HK-2 (cell line): ENCODE measurements at regions not wholly inside any gene's neighbourhood (a gene's known extent, or its start where the extent isn't known, plus 50 kb on each side); places are given as distances from the start of the nearest gene placed in this dataset.
"Not testable (repeated sequence)": the region's sequence is repeated elsewhere in the genome, so short reads cannot be mapped to it uniquely, and the experiment has no call there.

Experiments used
- DNase-seq: peaks from one replicate; pipeline ENCODE4 v3.0.0-alpha.2; 2018; ENCODE audit not compliant: unreplicated experiment

GRCh38 chr20:29296256-29297230 is 1960.9 kb upstream of the DEFB115 start:
- no peak for DNase-seq

GRCh38 chr20:29297411-29298270 is 1959.8 kb upstream of the DEFB115 start:
- DNase-seq = no peak

- no peak for DNase-seq
Measured at GRCh38 chr20:29298271-29298590, 1959.2 kb upstream of the DEFB115 start.

- DNase-seq = no peak
Measured at GRCh38 chr20:29298759-29299613, 1958.5 kb upstream of the DEFB115 start.

- DNase-seq = no peak
Measured at GRCh38 chr20:29299811-29300578, 1957.5 kb upstream of the DEFB115 start.

DNA sequence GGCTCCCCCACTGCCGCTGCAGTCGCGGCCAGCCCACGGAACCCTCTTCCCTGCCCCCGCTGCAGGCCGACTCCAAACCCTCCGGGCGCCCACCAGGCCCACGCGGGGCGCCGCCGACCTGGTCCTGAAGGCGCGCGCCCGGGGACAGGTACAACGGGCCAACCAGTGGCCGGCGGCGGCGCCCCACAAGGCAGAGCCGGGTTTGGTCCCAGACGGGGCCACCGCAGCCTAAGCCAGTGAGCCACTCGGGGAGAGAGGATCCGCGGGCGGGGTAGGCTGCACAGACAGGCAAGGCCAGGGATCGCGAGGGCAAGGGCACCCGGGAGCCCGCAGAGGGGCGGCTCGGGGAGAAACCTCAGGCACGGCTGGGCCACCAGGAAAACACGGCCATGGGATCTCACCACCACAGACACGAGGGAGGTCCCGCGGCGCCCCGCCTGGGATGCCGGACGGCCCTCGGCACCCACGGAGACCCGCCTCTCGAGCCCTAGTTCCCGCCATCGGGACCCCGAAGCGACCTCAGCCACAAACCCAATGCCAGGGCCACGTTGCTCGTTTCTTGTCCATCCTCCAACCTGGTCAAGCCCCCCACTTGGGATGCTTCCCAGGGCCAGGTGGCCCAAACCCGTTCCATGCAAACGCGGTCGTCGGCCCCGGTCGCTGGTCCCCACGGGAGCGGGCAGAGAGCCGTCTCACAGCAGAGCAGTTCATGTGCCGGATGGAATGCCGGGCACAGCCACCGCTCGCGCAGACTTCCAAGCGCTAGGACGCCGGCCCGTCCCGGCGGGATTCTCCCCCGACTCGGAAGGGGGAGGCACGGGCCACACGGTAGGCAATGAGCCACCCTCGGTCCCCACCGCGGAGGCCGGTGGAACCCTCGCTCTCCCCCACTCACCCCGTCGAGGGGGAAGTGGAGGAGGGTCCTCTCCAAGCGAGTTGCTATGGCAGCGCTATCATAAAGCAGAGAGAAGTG is 1956.6 kb upstream of the DEFB115 start:
- DNase-seq = no peak

GRCh38 chr20:29301624-29302259 is 1955.7 kb upstream of the DEFB115 start:
- DNase-seq = no peak

GRCh38 chr20:29302979-29303644 is 1954.4 kb upstream of the DEFB115 start:
- DNase-seq = no peak

DNA sequence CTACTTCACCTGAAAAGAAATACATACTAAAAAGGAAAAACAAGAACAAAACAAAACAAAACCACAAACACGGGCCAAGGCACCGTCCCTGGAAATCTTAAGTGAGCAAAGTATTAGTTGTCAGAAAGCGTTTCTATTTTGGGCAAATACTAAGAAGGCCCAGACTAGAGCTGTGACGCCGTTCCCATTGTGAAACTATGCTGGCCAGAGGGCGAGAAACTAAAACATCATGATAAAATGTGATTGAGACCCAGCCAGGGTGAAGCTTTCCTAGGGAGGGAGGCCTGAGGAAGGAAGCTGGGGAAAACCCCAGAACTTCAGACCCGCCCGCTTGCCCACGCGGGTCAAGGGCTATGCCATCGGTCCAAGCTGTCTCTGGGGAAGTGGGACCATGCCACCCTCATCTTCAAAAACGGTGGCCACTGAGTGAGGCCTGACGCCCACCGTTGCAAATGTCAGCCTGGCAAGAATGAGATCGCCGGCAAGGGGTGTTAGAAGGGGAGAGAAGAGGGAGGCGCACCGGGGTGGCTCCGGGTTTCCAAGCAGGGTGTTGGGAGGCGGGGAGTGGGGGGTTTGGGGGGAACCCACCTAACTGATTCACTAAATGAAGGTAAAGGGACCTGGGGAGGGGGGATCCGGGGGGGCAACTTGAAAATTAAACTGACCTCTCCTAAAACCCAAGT is 1950.9 kb upstream of the DEFB115 start:
- no peak for DNase-seq

GRCh38 chr20:29307484-29307883 is 1950.0 kb upstream of the DEFB115 start:
- DNase-seq = not testable (repeated sequence)

DNA sequence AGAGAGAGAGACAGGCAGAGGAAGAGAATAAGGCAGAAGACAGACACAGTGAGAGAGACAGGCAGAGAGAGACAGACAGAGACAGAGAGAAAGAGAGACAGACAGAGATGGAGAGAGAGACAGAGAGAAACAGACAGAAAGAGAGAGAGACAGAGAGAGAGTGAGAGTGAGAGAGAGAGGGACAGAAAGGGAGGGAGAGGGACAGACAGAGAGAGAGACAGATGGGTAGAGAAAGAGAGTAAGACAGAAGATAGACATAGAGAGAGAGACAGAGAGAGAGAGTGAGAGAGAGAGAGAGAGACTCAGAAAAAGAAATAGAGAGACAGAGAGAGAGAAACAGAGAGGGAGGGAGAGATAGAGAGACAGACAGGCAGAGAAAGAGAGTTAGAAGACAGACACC is 1948.5 kb upstream of the DEFB115 start:
- DNase-seq = not testable (repeated sequence)

DNA sequence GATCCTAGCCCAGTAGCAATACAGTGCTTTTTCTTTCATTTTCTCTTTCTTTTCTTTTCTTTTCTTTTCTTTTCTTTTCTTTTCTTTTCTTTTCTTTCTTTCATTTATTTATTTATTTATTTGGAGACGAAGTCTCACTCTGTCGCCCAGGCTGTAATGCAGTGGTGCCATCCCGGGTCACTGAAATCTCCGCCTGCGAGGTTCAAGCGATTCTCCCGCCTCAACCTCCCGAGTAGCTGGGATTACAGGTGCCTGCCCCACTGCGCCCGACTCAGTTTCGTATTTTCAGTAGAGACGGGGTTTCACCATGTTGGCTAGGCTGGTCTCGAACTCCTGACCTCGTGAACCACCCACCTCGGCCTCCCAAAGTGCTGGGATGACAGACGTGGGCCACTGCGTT is 1948.0 kb upstream of the DEFB115 start:
- DNase-seq = not testable (repeated sequence)

GRCh38 chr20:29311046-29311445 is 1946.4 kb upstream of the DEFB115 start:
- not testable (repeated sequence) for DNase-seq

- DNase-seq = not testable (repeated sequence)
Measured at GRCh38 chr20:29312679-29313078, 1944.8 kb upstream of the DEFB115 start.

DNA sequence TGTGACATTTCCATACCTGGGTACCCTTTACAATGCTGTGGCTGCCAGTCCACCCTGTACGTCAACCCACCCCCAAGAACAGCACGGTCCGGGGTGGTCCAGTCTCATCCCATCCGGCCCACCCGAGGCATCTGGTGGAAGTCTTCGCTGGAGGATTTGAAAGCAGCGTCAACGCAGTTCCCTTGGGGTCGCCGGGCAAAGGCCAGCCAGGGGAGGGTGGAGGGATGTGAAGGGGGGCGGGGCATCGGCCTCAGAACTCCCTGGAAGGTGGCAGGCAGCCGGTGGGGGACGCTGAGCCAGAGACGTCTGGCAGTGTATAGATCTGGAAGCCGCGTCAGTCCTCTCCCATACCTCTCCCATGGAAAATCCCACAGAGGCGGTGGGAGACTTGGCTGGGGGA is 1944.0 kb upstream of the DEFB115 start:
- DNase-seq = no peak

GRCh38 chr20:29314294-29314693 is 1943.2 kb upstream of the DEFB115 start:
- no peak for DNase-seq

GRCh38 chr20:29318871-29319461 is 1938.5 kb upstream of the DEFB115 start:
- DNase-seq = no peak

DNA sequence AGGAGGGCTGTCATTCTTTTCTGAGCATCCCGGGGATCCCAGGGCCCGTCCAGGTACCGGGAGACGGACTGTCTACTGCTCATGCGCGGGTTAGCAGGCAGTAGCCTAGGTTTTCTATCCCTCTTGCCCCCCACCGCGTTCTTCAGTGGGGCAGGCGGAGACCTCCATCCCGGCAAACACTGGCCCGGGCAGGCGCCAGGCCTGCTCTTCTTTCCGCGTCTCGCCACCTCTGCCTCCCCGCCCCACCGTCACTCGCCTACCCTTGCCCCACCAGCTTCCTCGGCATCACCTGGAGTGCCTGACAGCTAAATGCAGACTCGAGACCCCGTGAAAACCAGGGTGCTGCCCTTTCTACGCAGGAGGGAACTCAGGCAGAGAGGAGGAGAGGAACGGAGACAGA is 1937.7 kb upstream of the DEFB115 start:
- DNase-seq = no peak
